ENCODE measurements at regions not wholly inside any gene's neighbourhood (a gene's known extent, or its start where the extent isn't known, plus 50 kb on each side); places are given as distances from the start of the nearest gene placed in this dataset.

GRCh38 chr6:62971976-62972658 is 239.2 kb upstream of the FKBP1C start:
- FAIRE-seq = no peak
- intact Hi-C loops (cut with DNase I) = no loop called here

GRCh38 chr6:62974452-62974851 is 236.8 kb upstream of the FKBP1C start:
- Histone ChIP-seq H3K4me3 (no peak overlapping the region), H3K4me1 (no peaks in the 10 kb centered on the region), H3K9me3 (no peaks in the 10 kb centered on the region), H3K36me3 (no peaks in the 10 kb centered on the region), H3K27ac (no peak overlapping the region), H3K27me3 (no peaks in the 10 kb centered on the region)
- DNase-seq (no peak), ATAC-seq (no peak), FAIRE-seq (no peak)
- WGBS, 2 donors = 75 to 77% methylated on average over 1 of the region's 1 CpG
- intact Hi-C loops (cut with DNase I) = no loop called here
- no peak for TF ChIP-seq CTCF (IDR thresholded peaks at IDR 0.05)

More at GRCh38 chr6:62971976-62972658, 239.2 kb upstream of the FKBP1C start:
- Histone ChIP-seq H3K9me3 (no peaks in the 10 kb centered on the region), H3K4me3 (no peak overlapping the region), H3K4me1 (no peaks in the 10 kb centered on the region), H3K27me3 (no peaks in the 10 kb centered on the region), H3K36me3 (no peaks in the 10 kb centered on the region), H3K27ac (no peak overlapping the region)
- 11 to 15% methylated on average over 1 of the region's 1 CpG for WGBS, 2 donors
- ATAC-seq (no peak), DNase-seq (no peak)
- no peak for TF ChIP-seq CTCF (IDR thresholded peaks at IDR 0.05)

- intact Hi-C loops (cut with DNase I) = no loop called here
- no peak overlapping the region for H3K4me3 ChIP-seq
- H3K9me3 ChIP-seq = no peaks in the 10 kb centered on the region
- DNase-seq (no peak), FAIRE-seq (no peak), ATAC-seq (no peak)
- H3K36me3 ChIP-seq = no peaks in the 10 kb centered on the region
- H3K27me3 ChIP-seq = no peaks in the 10 kb centered on the region
- H3K4me1 ChIP-seq = peaks cover 0 to 7% (median 4%) of the 10 kb centered on the region in 3 donors
- H3K27ac ChIP-seq = no peak overlapping the region
- TF ChIP-seq CTCF (IDR thresholded peaks at IDR 0.05) = no peak
Observed at GRCh38 chr6:62976566-62976965, 234.7 kb upstream of the FKBP1C start.

- no peak for FAIRE-seq
- Histone ChIP-seq H3K4me3 (no peak overlapping the region), H3K36me3 (no peaks in the 10 kb centered on the region), H3K9me3 (no peaks in the 10 kb centered on the region), H3K27me3 (no peaks in the 10 kb centered on the region), H3K4me1 (peaks cover 0 to 9% (median 4%) of the 10 kb centered on the region in 3 donors), H3K27ac (no peak overlapping the region)
- no peak for ATAC-seq
- WGBS, 2 donors = 38 to 50% methylated on average over 2 of the region's 2 CpGs
- no peak for TF ChIP-seq CTCF (IDR thresholded peaks at IDR 0.05)
- DNase-seq = no peak
- intact Hi-C loops (cut with DNase I) = no loop called here
Observed at GRCh38 chr6:62978920-62979319, 232.3 kb upstream of the FKBP1C start.

GRCh38 chr6:62980093-62980492 is 231.2 kb upstream of the FKBP1C start:
- no peak for DNase-seq

More at GRCh38 chr6:62980093-62980492, 231.2 kb upstream of the FKBP1C start:
- no peak for ATAC-seq
- Histone ChIP-seq H3K27ac (no peak overlapping the region), H3K9me3 (no peaks in the 10 kb centered on the region), H3K4me1 (peaks cover 0 to 9% (median 4%) of the 10 kb centered on the region in 3 donors), H3K36me3 (no peaks in the 10 kb centered on the region), H3K27me3 (no peaks in the 10 kb centered on the region), H3K4me3 (no peak overlapping the region)
- TF ChIP-seq CTCF (IDR thresholded peaks at IDR 0.05) = no peak
- FAIRE-seq = no peak
- WGBS, 2 donors = 69 to 76% methylated on average over 2 of the region's 2 CpGs
- intact Hi-C loops (cut with DNase I) = no loop called here

Data from pancreas (tissue), 10 donors.